Esophagus muscularis mucosa (tissue), 4 donors: ENCODE measurements at regions not wholly inside any gene's neighbourhood (a gene's known extent, or its start where the extent isn't known, plus 50 kb on each side); places are given as distances from the start of the nearest gene placed in this dataset.

Experiments
- DNase-seq: peaks from one replicate; pipeline ENCODE4 v3.0.0-alpha.2; 2017; ENCODE audit errors: extremely low spot score
- H3K27ac ChIP-seq, 4 donors: fragments of 200-600 bp; sonication (generic); replicated peaks in 1 of 4; 1 replicate in 3 of 4; 2 replicates in 1 of 4; pipeline ENCODE4 v1.5.1; 2016 to 2019; ENCODE audit warnings: mild to moderate bottlenecking in 1 of 4
- H3K27me3 ChIP-seq, 4 donors: fragments of 200-600 bp; sonication (generic); one replicate each; pipeline versions ENCODE4 v1.5.1 to v1.6.0; 2016 to 2019
- H3K36me3 ChIP-seq, 4 donors: fragments of 200-600 bp; sonication (generic); one replicate each; pipeline ENCODE4 v1.5.1; 2016 to 2019
- H3K4me1 ChIP-seq, 4 donors: fragments of 200-600 bp; sonication (generic); one replicate each; pipeline ENCODE4 v1.5.1; 2016 to 2019
- H3K4me3 ChIP-seq, 4 donors: fragments of 200-600 bp; sonication (generic); 1 replicate in 2 of 4; 2 replicates in 2 of 4; pipeline ENCODE4 v1.5.1; 2016 to 2019; ENCODE audit warnings: mild to moderate bottlenecking in 4 of 4, moderate library complexity in 1 of 4
- H3K9me3 ChIP-seq, 4 donors: fragments of 200-600 bp; sonication (generic); 1 replicate in 3 of 4; 2 replicates in 1 of 4; pipeline ENCODE4 v1.5.1; 2016 to 2019
- EP300 ChIP-seq: sonication (generic); formaldehyde crosslinking; IDR thresholded peaks from one replicate; pipeline ENCODE4 v1.6.1; 2017; ENCODE audit warnings: antibody characterized with exemption
- POLR2A ChIP-seq: fragments of 450-650 bp; IDR thresholded peaks from one replicate; pipeline ENCODE4 v1.6.1; 2017; ENCODE audit warnings: antibody characterized with exemption, moderate library complexity, mild to moderate bottlenecking, low read depth
- POLR2AphosphoS5 ChIP-seq, 2 donors: sonication (generic); formaldehyde crosslinking; IDR thresholded peaks; one replicate each; pipeline ENCODE4 v1.6.1; 2017; ENCODE audit warnings: antibody characterized with exemption in 2 of 2
- WGBS: methylation state at CpG from one replicate; pipeline ENCODE4 v1.1.5; 2018; 5-methylcytosine and 5-hydroxymethylcytosine counted together
- intact Hi-C: fragments of 100-400 bp; cut with DNase I; formaldehyde crosslinking; loops from one replicate; pipeline ENCODE4 v1.15.1; 2023
- TF ChIP-seq, protein P1 (sequence below), 3 experiments: fragments of 200-600 bp in 2 of 3; fragments of 450-650 bp in 1 of 3; sonication (generic) in 2 of 3; IDR thresholded peaks; one replicate each; pipeline ENCODE4 v1.5.1; 2017 to 2019; ENCODE audit warnings: antibody characterized with exemption in 3 of 3, mild to moderate bottlenecking in 2 of 3, moderate library complexity in 1 of 3

DNA sequence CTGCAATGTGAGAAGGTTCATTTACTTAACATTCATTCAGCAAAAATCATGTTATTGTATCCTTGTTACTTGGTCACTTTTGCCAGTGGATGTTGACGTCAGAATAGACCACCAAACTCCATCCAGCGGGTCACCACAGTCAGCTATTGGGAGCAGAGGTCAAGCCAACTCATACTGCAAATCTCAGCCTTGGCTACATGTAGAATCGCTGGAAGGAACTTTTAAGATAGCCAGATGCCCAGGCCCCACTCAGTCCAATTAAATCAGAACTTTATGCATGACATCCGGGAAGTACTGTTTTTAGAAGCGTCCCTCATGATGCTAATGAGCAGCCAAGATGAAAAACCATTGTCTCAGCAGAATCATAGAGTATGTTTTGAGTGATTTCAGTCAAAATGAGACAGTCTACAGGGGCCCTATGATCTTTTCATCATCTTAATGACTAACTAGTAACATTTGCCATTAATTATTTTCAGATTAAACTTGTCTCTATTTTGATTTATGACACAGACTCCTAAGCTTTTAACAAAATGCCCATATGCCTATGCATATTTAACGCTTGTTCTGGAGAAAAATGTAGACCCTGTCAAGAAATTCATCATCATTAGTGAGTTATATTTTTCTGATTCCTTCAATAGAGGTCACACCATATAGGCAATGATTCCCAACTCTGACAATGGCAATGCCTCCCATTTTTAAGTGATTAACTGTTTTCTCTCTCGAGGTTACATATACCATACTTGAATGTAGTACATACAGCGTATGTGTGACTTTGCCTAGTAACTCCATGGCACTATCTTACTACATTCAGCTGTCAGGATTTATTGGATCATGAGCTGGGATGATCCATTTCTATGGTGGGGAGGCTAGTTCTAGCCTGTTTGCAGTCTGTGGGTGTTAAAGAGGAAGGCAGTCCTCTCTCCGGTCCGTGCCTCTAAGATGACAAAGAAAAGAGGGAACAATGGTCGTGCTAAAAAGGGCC lies 63.7 kb upstream of the CCBE1 start:
- 94% methylated on average over 11 of the region's 11 CpGs for whole genome bisulfite sequencing
- Histone ChIP-seq H3K36me3 (no peaks in the 10 kb centered on the region), H3K4me3 (no peak overlapping the region), H3K4me1 (no peaks in the 10 kb centered on the region), H3K27ac (no peak overlapping the region), H3K27me3 (no peaks in the 10 kb centered on the region), H3K9me3 (no peaks in the 10 kb centered on the region)
- DNase-seq, result no peak
- TF ChIP-seq POLR2AphosphoS5 (IDR thresholded peaks at IDR 0.05), result no peak
- intact Hi-C loops, result no loop called here

DNA sequence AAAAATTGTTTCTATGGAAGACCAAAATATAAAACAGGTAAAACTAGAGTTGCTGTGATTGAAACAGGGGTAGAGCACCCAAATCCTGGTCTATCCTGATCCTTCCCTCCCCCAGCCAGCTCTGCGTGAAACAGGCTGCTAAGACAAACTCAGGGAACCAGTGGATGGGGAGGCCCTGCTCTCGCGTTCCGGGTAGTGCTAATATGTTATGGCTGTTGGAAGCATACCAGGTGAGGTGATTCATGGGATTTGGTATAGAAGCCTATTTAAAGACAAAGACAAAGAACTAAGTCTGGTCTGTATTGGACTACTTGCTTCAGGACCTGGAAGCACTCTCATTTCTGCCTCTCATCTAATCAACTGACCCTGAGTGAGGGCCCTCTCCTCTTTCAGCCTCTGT lies 63.0 kb upstream of the CCBE1 start:
- WGBS, result 94% methylated on average over 4 of the region's 4 CpGs
- no peak overlapping the region for H3K4me3 ChIP-seq
- no peaks in the 10 kb centered on the region for H3K36me3 ChIP-seq
- no peak overlapping the region for H3K27ac ChIP-seq
- no peaks in the 10 kb centered on the region for H3K9me3 ChIP-seq
- no peak for DNase-seq
- intact Hi-C loops, result no loop called here
- no peaks in the 10 kb centered on the region for H3K27me3 ChIP-seq
- no peaks in the 10 kb centered on the region for H3K4me1 ChIP-seq
- TF ChIP-seq, protein P1, sequence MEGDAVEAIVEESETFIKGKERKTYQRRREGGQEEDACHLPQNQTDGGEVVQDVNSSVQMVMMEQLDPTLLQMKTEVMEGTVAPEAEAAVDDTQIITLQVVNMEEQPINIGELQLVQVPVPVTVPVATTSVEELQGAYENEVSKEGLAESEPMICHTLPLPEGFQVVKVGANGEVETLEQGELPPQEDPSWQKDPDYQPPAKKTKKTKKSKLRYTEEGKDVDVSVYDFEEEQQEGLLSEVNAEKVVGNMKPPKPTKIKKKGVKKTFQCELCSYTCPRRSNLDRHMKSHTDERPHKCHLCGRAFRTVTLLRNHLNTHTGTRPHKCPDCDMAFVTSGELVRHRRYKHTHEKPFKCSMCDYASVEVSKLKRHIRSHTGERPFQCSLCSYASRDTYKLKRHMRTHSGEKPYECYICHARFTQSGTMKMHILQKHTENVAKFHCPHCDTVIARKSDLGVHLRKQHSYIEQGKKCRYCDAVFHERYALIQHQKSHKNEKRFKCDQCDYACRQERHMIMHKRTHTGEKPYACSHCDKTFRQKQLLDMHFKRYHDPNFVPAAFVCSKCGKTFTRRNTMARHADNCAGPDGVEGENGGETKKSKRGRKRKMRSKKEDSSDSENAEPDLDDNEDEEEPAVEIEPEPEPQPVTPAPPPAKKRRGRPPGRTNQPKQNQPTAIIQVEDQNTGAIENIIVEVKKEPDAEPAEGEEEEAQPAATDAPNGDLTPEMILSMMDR (IDR thresholded peaks at IDR 0.05), result no peak
- TF ChIP-seq EP300 (no peak), POLR2A (no peak)

DNA sequence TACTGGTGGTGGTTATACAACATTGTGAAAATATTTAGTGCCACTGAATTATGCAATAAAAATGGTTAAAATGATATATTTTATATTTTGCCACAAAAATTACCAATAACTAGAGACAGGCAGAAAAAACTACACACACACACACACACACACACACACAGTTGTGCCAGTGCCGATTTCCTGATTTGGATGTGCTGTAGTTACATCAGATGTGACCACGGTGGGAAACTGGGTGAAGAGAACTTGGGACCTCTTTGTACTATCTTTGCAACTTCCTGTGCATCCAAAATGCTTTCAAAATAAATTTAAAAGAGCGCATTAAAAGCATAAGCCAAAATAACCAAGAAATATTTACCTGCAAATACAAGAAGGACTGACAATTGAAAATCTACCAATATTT lies 61.6 kb upstream of the CCBE1 start:
- 88% methylated on average over 3 of the region's 3 CpGs for WGBS
- intact Hi-C loops, result no loop called here
- Histone ChIP-seq H3K36me3 (no peaks in the 10 kb centered on the region), H3K27ac (no peak overlapping the region), H3K4me1 (no peaks in the 10 kb centered on the region), H3K27me3 (no peaks in the 10 kb centered on the region), H3K9me3 (no peaks in the 10 kb centered on the region), H3K4me3 (no peak overlapping the region)
- TF ChIP-seq POLR2A, result no peak
- no peak for TF ChIP-seq POLR2AphosphoS5 (IDR thresholded peaks at IDR 0.05)
- TF ChIP-seq, protein P1 (IDR thresholded peaks at IDR 0.05), result no peak
- no peak for TF ChIP-seq EP300
- DNase-seq, result no peak

DNA sequence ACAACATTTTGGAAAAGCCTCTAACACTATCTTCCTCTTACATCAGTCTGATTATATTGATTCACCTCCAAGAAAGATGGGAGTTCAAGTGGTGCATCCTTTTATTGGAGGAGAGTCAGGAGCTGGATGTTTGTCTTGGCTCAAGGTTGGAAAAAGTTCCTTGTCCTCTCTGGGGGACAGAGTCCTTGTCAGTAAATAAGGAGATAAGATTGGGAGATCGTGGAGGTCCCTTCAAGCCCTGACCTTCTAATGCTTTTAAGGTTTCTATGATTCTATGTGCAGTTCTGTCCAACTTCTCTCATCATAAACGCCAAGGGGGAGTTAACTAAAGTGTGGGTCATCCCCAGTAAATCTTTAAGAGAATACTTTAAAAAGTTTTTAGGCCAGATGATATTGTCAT lies 60.9 kb upstream of the CCBE1 start:
- WGBS, result 59% methylated on average over 2 of the region's 2 CpGs
- TF ChIP-seq, protein P1 (IDR thresholded peaks at IDR 0.05), result no peak
- TF ChIP-seq POLR2A (no peak), POLR2AphosphoS5 (IDR thresholded peaks at IDR 0.05) (no peak), EP300 (no peak)
- H3K36me3 ChIP-seq, result no peaks in the 10 kb centered on the region
- H3K4me3 ChIP-seq, result no peak overlapping the region
- H3K27me3 ChIP-seq, result no peaks in the 10 kb centered on the region
- H3K4me1 ChIP-seq, result no peaks in the 10 kb centered on the region
- intact Hi-C loops, result no loop called here
- H3K9me3 ChIP-seq, result no peaks in the 10 kb centered on the region
- no peak for DNase-seq
- no peak overlapping the region for H3K27ac ChIP-seq

DNA sequence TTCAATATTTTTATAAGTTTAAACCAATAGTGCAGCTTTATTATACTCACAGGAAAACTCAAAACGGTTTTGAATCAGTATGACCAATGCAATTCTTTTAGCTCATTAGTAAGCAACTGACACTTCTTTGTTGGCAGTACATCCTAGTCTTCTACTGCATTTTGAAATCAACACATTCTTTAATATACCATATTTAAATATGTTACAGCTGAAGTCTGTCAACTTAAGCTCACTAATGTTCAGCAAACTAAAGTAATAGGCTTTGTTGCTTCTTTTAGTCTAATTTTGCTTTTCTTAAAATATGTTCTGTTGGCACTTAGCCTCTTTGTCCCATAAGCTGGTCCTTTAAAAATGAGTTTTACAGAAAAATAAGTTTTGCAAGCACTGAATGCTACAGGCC lies 55.4 kb upstream of the CCBE1 start:
- H3K27me3 ChIP-seq, result no peaks in the 10 kb centered on the region
- DNase-seq, result no peak
- 63% methylated on average over 1 of the region's 1 CpG for WGBS
- H3K9me3 ChIP-seq, result no peaks in the 10 kb centered on the region
- intact Hi-C loops, result no loop called here
- TF ChIP-seq EP300, result no peak
- no peak for TF ChIP-seq POLR2AphosphoS5 (IDR thresholded peaks at IDR 0.05)
- TF ChIP-seq, protein P1 (IDR thresholded peaks at IDR 0.05), result no peak
- TF ChIP-seq POLR2A, result no peak
- H3K36me3 ChIP-seq, result no peaks in the 10 kb centered on the region
- H3K4me1 ChIP-seq, result peaks cover 0 to 4% (median 0%) of the 10 kb centered on the region in 4 donors
- no peak overlapping the region for H3K27ac ChIP-seq
- H3K4me3 ChIP-seq, result no peak overlapping the region
